ENCODE measurements at regions not wholly inside any gene's neighbourhood (a gene's known extent, or its start where the extent isn't known, plus 50 kb on each side); places are given as distances from the start of the nearest gene placed in this dataset.

- TF ChIP-seq POLR2A (IDR thresholded peaks at IDR 0.05) (no peak), POLR2AphosphoS5 (IDR thresholded peaks at IDR 0.05) (no peak), CTCF (IDR thresholded peaks at IDR 0.05) (no peak)
These were observed 168.1 kb downstream of the FCRL5 start for GRCh38 chr1:157384258-157384657.

Measured in breast epithelium (tissue), 3 donors.